GM23248 (cell line): ENCODE measurements at regions not wholly inside any gene's neighbourhood (a gene's known extent, or its start where the extent isn't known, plus 50 kb on each side); places are given as distances from the start of the nearest gene placed in this dataset.

Source experiments
- DNase-seq: peaks from one replicate; pipeline ENCODE4 v3.0.0-alpha.2; 2015
- H2AFZ ChIP-seq: fragments of 200-600 bp; sonication (generic); 2 replicates; pipeline ENCODE4 v1.6.1; 2016; ENCODE audit warnings: antibody characterized with exemption
- H3F3A ChIP-seq: fragments of 200-600 bp; sonication (generic); 2 replicates; pipeline ENCODE4 v1.6.1; 2016; ENCODE audit warnings: mild to moderate bottlenecking, antibody characterized with exemption, mixed run types; ENCODE audit not compliant: insufficient read depth
- H3K27ac ChIP-seq: fragments of 200-600 bp; sonication (generic); 2 replicates; pipeline ENCODE4 v1.5.1; 2016; ENCODE audit warnings: mild to moderate bottlenecking
- H3K27me3 ChIP-seq: fragments of 200-600 bp; sonication (generic); replicated peaks from 2 replicates; pipeline ENCODE4 v1.6.1; 2016; ENCODE audit warnings: mild to moderate bottlenecking; ENCODE audit not compliant: insufficient read depth
- H3K36me3 ChIP-seq: fragments of 200-600 bp; sonication (generic); 2 replicates; pipeline ENCODE4 v1.6.1; 2016; ENCODE audit warnings: low read depth, mild to moderate bottlenecking
- H3K4me1 ChIP-seq: fragments of 200-600 bp; sonication (generic); 2 replicates; pipeline ENCODE4 v1.6.1; 2016; ENCODE audit warnings: mild to moderate bottlenecking; ENCODE audit not compliant: insufficient read depth
- H3K4me2 ChIP-seq: fragments of 200-600 bp; sonication (generic); one replicate; pipeline ENCODE4 v1.6.1; 2016; ENCODE audit warnings: mild to moderate bottlenecking; ENCODE audit not compliant: unreplicated experiment
- H3K4me3 ChIP-seq: fragments of 200-600 bp; sonication (generic); 2 replicates; pipeline ENCODE4 v1.5.1; 2016; ENCODE audit warnings: mild to moderate bottlenecking
- H3K79me2 ChIP-seq: fragments of 200-600 bp; sonication (generic); 2 replicates; pipeline ENCODE4 v1.6.1; 2016; ENCODE audit warnings: mild to moderate bottlenecking; ENCODE audit not compliant: insufficient read depth
- H3K9ac ChIP-seq: fragments of 200-600 bp; sonication (generic); 2 replicates; pipeline ENCODE4 v1.6.1; 2016; ENCODE audit warnings: mild to moderate bottlenecking
- H3K9me2 ChIP-seq: fragments of 200-600 bp; sonication (generic); 2 replicates; pipeline ENCODE4 v1.6.1; 2016; ENCODE audit warnings: mixed run types, mild to moderate bottlenecking, moderate library complexity; ENCODE audit not compliant: insufficient read depth
- H3K9me3 ChIP-seq: fragments of 200-600 bp; sonication (generic); one replicate; pipeline ENCODE4 v1.6.1; 2017; ENCODE audit warnings: low read depth
- H4K20me1 ChIP-seq: fragments of 200-600 bp; sonication (generic); 2 replicates; pipeline ENCODE4 v1.6.0; 2016; ENCODE audit not compliant: insufficient read depth
- EZH2 ChIP-seq: fragments of 200-600 bp; sonication (generic); IDR thresholded peaks from 2 replicates; pipeline ENCODE4 v1.6.1; 2018; ENCODE audit warnings: antibody characterized with exemption, mild to moderate bottlenecking; ENCODE audit not compliant: insufficient read depth, poor library complexity, severe bottlenecking
- EZH2phosphoT487 ChIP-seq: fragments of 200-600 bp; sonication (generic); IDR thresholded peaks from 2 replicates; pipeline ENCODE4 v1.6.1; 2018; ENCODE audit warnings: antibody characterized with exemption, moderate library complexity, mild to moderate bottlenecking, low read depth; ENCODE audit not compliant: insufficient read depth
- WGBS, 2 experiments: methylation state at CpG; one replicate each; pipeline ENCODE4 v1.1.6; 2015 to 2017; ENCODE audit warnings: low lambda C conversion rate in 2 of 2, low coverage in 1 of 2; ENCODE audit errors: missing lambda C conversion rate in 2 of 2; 5-methylcytosine and 5-hydroxymethylcytosine counted together
- in situ Hi-C: fragments of 300-500 bp; cut with MboI; formaldehyde crosslinking; loops from 2 replicates; pipeline ENCODE4 v1.15.0; 2020

GRCh38 chr7:116148108-116148507, 62.2 kb upstream of the TES start:
- Histone ChIP-seq H3K79me2 (no peaks in the 10 kb centered on the region), H3K4me1 (peaks cover 11% of the 10 kb centered on the region), H3K9me3 (no peaks in the 10 kb centered on the region), H3K36me3 (no peaks in the 10 kb centered on the region), H3K9ac (no peak overlapping the region), H3F3A (0 out of 2 replicates have a peak, but pooled peaks cover 3% of the 10 kb centered on the region), H2AFZ (no peak overlapping the region), H3K4me3 (no peak overlapping the region), H4K20me1 (no peaks in the 10 kb centered on the region), H3K4me2 (no peak overlapping the region), H3K27ac (no peak overlapping the region), H3K27me3 (no peaks in the 10 kb centered on the region), H3K9me2 (no peaks in the 10 kb centered on the region)
- TF ChIP-seq EZH2phosphoT487 (no peak), EZH2 (no peak)
- 45 to 52% methylated on average over 3 of the region's 3 CpGs for WGBS, 2 experiments
- no peak for DNase-seq
- in situ Hi-C loops = no loop called here

- no peaks in the 10 kb centered on the region for H3K36me3 ChIP-seq
- H3K27ac ChIP-seq = no peak overlapping the region
- H3K4me1 ChIP-seq = peaks cover 11% of the 10 kb centered on the region
- in situ Hi-C loops = no loop called here
- H3K9ac ChIP-seq = no peak overlapping the region
- H4K20me1 ChIP-seq = no peaks in the 10 kb centered on the region
- no peak overlapping the region for H2AFZ ChIP-seq
- no peak overlapping the region for H3K4me2 ChIP-seq
- H3K27me3 ChIP-seq = no peaks in the 10 kb centered on the region
- H3K9me3 ChIP-seq = no peaks in the 10 kb centered on the region
- H3K79me2 ChIP-seq = no peaks in the 10 kb centered on the region
- TF ChIP-seq EZH2 (no peak), EZH2phosphoT487 (no peak)
- peak; percentile 12 for DNase-seq
- H3F3A ChIP-seq = 0 out of 2 replicates have a peak, but pooled peaks cover 3% of the 10 kb centered on the region
- no peaks in the 10 kb centered on the region for H3K9me2 ChIP-seq
- no peak overlapping the region for H3K4me3 ChIP-seq
- 83 to 95% methylated on average over 8 of the region's 8 CpGs for WGBS, 2 experiments
Measured at GRCh38 chr7:116148626-116149025, 61.7 kb upstream of the TES start.

- WGBS, 2 experiments = 15 to 40% methylated on average over 1 of the region's 1 CpG
- Histone ChIP-seq H3K36me3 (no peaks in the 10 kb centered on the region), H3K9me2 (no peaks in the 10 kb centered on the region), H3K27me3 (no peaks in the 10 kb centered on the region), H3F3A (0 out of 2 replicates have a peak, but pooled peaks cover 3% of the 10 kb centered on the region), H2AFZ (0 out of 2 replicates have a peak overlapping the region, but pooled peaks have one; percentile 4), H3K4me2 (peak overlapping the region; percentile 28), H3K79me2 (no peaks in the 10 kb centered on the region), H3K9me3 (no peaks in the 10 kb centered on the region), H3K4me1 (peaks cover 11% of the 10 kb centered on the region), H3K4me3 (peak overlapping the region; percentile 18; the same call in 1 of the 2 replicates), H3K9ac (no peak overlapping the region), H4K20me1 (no peaks in the 10 kb centered on the region), H3K27ac (no peak overlapping the region)
- TF ChIP-seq EZH2 (no peak), EZH2phosphoT487 (no peak)
- DNase-seq = peak; percentile 48
- in situ Hi-C loops = no loop called here
Measured at GRCh38 chr7:116150588-116150987, 59.8 kb upstream of the TES start.

- Histone ChIP-seq H3F3A (0 out of 2 replicates have a peak, but pooled peaks cover 3% of the 10 kb centered on the region), H3K4me3 (no peak overlapping the region), H2AFZ (no peak overlapping the region), H4K20me1 (no peaks in the 10 kb centered on the region), H3K9ac (no peak overlapping the region), H3K9me2 (no peaks in the 10 kb centered on the region), H3K9me3 (no peaks in the 10 kb centered on the region), H3K79me2 (no peaks in the 10 kb centered on the region), H3K36me3 (no peaks in the 10 kb centered on the region), H3K27me3 (no peaks in the 10 kb centered on the region), H3K27ac (no peak overlapping the region), H3K4me2 (no peak overlapping the region), H3K4me1 (peaks cover 11% of the 10 kb centered on the region)
- in situ Hi-C loops = no loop called here
- TF ChIP-seq EZH2 = no peak
- no peak for TF ChIP-seq EZH2phosphoT487
- DNase-seq = no peak
- whole genome bisulfite sequencing, 2 experiments = 89 to 90% methylated on average over 2 of the region's 2 CpGs
Measured at GRCh38 chr7:116152276-116152675, 58.1 kb upstream of the TES start.

- no peaks in the 10 kb centered on the region for H3K79me2 ChIP-seq
- 96 to 97% methylated on average over 9 of the region's 9 CpGs for WGBS, 2 experiments
- H2AFZ ChIP-seq = no peak overlapping the region
- no peak overlapping the region for H3K9ac ChIP-seq
- TF ChIP-seq EZH2 (no peak), EZH2phosphoT487 (no peak)
- no peaks in the 10 kb centered on the region for H3K36me3 ChIP-seq
- no peak overlapping the region for H3K4me3 ChIP-seq
- no peaks in the 10 kb centered on the region for H3K27me3 ChIP-seq
- H3K9me2 ChIP-seq = no peaks in the 10 kb centered on the region
- H4K20me1 ChIP-seq = no peaks in the 10 kb centered on the region
- no peak overlapping the region for H3K4me2 ChIP-seq
- peaks cover 11% of the 10 kb centered on the region for H3K4me1 ChIP-seq
- DNase-seq = no peak
- 0 out of 2 replicates have a peak, but pooled peaks cover 3% of the 10 kb centered on the region for H3F3A ChIP-seq
- in situ Hi-C loops = no loop called here
- no peaks in the 10 kb centered on the region for H3K9me3 ChIP-seq
- H3K27ac ChIP-seq = no peak overlapping the region
Measured at GRCh38 chr7:116153050-116153449, 57.3 kb upstream of the TES start.
